ENCODE measurements at regions not wholly inside any gene's neighbourhood (a gene's known extent, or its start where the extent isn't known, plus 50 kb on each side); places are given as distances from the start of the nearest gene placed in this dataset.
A peak's percentile ranks its signal among the peaks of the same experiment; 100 is the strongest.
"Not testable (repeated sequence)": the region's sequence is repeated elsewhere in the genome, so short reads cannot be mapped to it uniquely, and the experiment has no call there.

GRCh38 chr5:105207066-105207465, 1644.5 kb upstream of the NUDT12 start:
- no peak for TF ChIP-seq JUND (IDR thresholded peaks at IDR 0.05; ENCODE audit: low read depth)
- DNase-seq (ENCODE audit: low read depth in 1 of 2, low spot score in 1 of 2) = peak in 1 of 2 experiments; percentile 2
- in situ Hi-C loops (cut with HindIII; ENCODE audit: low pct_unique_long_range_greater_than_20kb, low sequenced_read_pairs) = no loop called here

GRCh38 chr5:105197531-105197930, 1634.9 kb upstream of the NUDT12 start:
- no peak for TF ChIP-seq JUND (IDR thresholded peaks at IDR 0.05; ENCODE audit: low read depth)
- DNase-seq (ENCODE audit: low read depth in 1 of 2, low spot score in 1 of 2) = no peak
- in situ Hi-C loops (cut with HindIII; ENCODE audit: low pct_unique_long_range_greater_than_20kb, low sequenced_read_pairs) = no loop called here

DNA sequence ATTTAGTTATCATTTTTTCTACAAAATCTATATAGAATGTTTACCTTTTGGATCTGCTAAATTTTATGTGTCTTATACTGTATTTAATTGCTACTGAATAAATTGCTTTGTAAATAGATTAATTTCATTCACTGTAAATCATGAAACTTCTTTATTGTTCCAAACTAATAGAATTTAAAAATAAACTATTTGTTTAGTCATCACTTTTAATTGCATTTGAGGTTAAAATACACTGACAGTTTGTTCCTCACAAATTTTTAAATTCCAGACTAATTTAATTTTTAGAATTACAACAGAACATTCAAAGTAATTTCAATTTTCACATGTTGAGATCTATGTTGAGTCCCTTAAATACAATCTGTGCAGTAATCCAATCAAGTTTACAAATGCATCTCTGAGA, 1633.2 kb upstream of the NUDT12 start:
- in situ Hi-C loops (cut with HindIII; ENCODE audit: low pct_unique_long_range_greater_than_20kb, low sequenced_read_pairs) = no loop called here
- TF ChIP-seq JUND (IDR thresholded peaks at IDR 0.05; ENCODE audit: low read depth) = no peak
- no peak for DNase-seq (ENCODE audit: low read depth in 1 of 2, low spot score in 1 of 2)

- in situ Hi-C loops (cut with HindIII; ENCODE audit: low pct_unique_long_range_greater_than_20kb, low sequenced_read_pairs) = no loop called here
- DNase-seq (ENCODE audit: low read depth in 1 of 2, low spot score in 1 of 2) = no peak
- TF ChIP-seq JUND (IDR thresholded peaks at IDR 0.05; ENCODE audit: low read depth) = no peak
These were observed 1610.3 kb upstream of the NUDT12 start for GRCh38 chr5:105172918-105173317.

DNA sequence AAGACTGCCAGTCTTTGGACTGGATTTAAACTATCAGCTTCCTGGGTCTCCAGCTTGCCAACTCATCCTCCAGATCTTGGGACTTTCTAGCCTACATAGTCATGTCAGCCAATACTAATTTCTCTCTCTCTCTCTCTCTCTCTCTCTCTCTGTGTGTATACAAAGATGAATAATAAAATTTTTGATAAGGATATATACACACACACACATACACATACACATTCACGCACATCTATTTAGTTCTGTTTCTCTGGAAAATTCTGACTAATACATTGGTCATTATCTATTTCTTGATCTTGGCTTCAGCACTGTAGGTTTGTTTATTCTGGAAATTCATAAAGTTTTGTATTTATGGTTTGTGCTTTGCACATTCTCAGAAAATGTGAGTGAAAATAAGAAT, 1606.2 kb upstream of the NUDT12 start:
- DNase-seq (ENCODE audit: low read depth in 1 of 2, low spot score in 1 of 2) = no peak
- in situ Hi-C loops (cut with HindIII; ENCODE audit: low pct_unique_long_range_greater_than_20kb, low sequenced_read_pairs) = no loop called here
- TF ChIP-seq JUND (IDR thresholded peaks at IDR 0.05; ENCODE audit: low read depth) = no peak

DNA sequence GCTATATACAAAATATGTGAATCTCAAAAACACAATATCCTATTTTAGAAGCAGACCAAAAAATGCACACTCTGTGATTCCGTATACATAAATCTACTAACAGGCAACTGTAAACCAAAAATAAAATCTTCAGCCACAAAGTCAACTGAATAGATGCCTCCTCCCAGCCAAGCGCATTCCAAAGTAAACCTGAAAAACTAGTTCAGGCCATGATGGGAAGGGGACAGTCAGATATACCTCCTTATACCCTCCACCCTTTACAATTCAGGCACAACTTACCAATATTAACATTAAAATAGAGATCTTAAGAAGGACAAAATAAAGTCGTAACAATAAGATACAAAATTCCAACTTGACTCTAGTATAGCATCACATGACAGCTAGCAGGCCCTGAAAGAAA, 1604.5 kb upstream of the NUDT12 start:
- no peak for TF ChIP-seq JUND (IDR thresholded peaks at IDR 0.05; ENCODE audit: low read depth)
- DNase-seq (ENCODE audit: low read depth in 1 of 2, low spot score in 1 of 2) = peak in 1 of 2 experiments; percentile 58
- in situ Hi-C loops (cut with HindIII; ENCODE audit: low pct_unique_long_range_greater_than_20kb, low sequenced_read_pairs) = no loop called here

- in situ Hi-C loops (cut with HindIII; ENCODE audit: low pct_unique_long_range_greater_than_20kb, low sequenced_read_pairs) = no loop called here
- TF ChIP-seq JUND (IDR thresholded peaks at IDR 0.05; ENCODE audit: low read depth) = no peak
- DNase-seq (ENCODE audit: low read depth in 1 of 2, low spot score in 1 of 2) = no peak
These were observed 1601.0 kb upstream of the NUDT12 start for GRCh38 chr5:105163547-105163946.

GRCh38 chr5:105162557-105162956, 1600.0 kb upstream of the NUDT12 start:
- in situ Hi-C loops (cut with HindIII; ENCODE audit: low pct_unique_long_range_greater_than_20kb, low sequenced_read_pairs) = not testable (repeated sequence)

DNA sequence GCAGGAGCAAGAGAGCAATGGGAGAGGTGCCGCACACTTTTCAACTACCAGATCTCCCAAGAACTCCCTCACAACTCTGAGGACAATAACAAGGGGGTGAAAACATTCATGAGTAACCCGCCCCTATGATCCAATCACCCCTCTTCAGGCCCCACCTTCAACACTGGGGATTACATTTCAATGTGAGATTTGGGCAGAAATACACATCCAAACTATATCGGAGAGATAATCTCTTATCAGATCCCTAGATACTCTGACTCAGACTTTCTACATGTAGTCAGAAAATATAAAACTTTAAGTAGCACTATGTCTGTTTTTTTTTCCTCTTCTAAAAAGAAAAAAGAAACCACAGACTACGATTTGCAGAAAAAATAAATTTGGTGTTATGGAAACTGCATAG, 1595.9 kb upstream of the NUDT12 start:
- TF ChIP-seq JUND (IDR thresholded peaks at IDR 0.05; ENCODE audit: low read depth) = no peak
- DNase-seq (ENCODE audit: low read depth in 1 of 2, low spot score in 1 of 2) = no peak
- in situ Hi-C loops (cut with HindIII; ENCODE audit: low pct_unique_long_range_greater_than_20kb, low sequenced_read_pairs) = no loop called here

More at GRCh38 chr5:105162557-105162956, 1600.0 kb upstream of the NUDT12 start:
- DNase-seq (ENCODE audit: low read depth in 1 of 2, low spot score in 1 of 2) = not testable (repeated sequence)

GRCh38 chr5:105150323-105150722, 1587.7 kb upstream of the NUDT12 start:
- no peak for DNase-seq (ENCODE audit: low read depth in 1 of 2, low spot score in 1 of 2)
- in situ Hi-C loops (cut with HindIII; ENCODE audit: low pct_unique_long_range_greater_than_20kb, low sequenced_read_pairs) = no loop called here
- TF ChIP-seq JUND (IDR thresholded peaks at IDR 0.05; ENCODE audit: low read depth) = no peak

DNA sequence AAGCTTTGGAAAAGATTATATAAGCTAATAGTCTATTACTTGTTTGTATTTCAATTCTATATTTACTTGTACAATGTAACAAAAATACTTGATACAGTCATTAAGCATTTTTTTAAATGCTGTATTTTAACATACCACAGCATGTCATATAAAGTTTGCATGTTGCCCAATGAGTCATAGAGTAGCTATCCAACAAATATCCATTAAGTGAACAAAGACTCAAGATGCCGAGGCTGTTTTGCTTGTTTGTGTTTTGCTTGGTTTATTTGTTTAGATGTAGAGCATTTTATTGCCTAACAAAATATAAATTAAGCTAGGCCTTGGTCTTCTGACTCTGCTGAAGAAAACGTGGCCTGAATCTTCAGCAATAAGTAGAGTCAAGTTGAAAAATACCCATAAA, 1584.3 kb upstream of the NUDT12 start:
- no peak for TF ChIP-seq JUND (IDR thresholded peaks at IDR 0.05; ENCODE audit: low read depth)
- in situ Hi-C loops (cut with HindIII; ENCODE audit: low pct_unique_long_range_greater_than_20kb, low sequenced_read_pairs) = no loop called here
- peak in 1 of 2 experiments; percentile 14 for DNase-seq (ENCODE audit: low read depth in 1 of 2, low spot score in 1 of 2)

- no peak for DNase-seq (ENCODE audit: low read depth in 1 of 2, low spot score in 1 of 2)
- TF ChIP-seq JUND (IDR thresholded peaks at IDR 0.05; ENCODE audit: low read depth) = no peak
- in situ Hi-C loops (cut with HindIII; ENCODE audit: low pct_unique_long_range_greater_than_20kb, low sequenced_read_pairs) = no loop called here
These were observed 1582.6 kb upstream of the NUDT12 start for GRCh38 chr5:105145152-105145551.

DNA sequence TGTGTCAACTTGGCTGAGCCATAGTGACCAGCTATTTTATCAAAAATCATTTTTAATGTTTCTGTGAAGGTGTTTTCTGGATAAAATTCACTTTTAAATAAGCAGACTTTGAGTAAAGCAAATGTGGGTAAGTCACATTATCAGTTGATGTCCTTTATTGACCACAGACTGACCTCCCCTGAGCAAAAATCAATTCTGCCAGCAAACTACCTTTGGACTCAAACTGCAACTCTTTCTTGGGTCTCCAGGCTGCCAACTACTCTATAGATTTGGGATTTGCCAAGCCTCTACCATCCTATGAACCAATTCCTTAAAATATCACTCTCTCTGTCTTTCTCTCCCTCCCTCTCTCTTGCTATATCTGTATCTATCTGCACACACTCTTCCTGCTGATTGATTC, 1571.7 kb upstream of the NUDT12 start:
- no peak for TF ChIP-seq JUND (IDR thresholded peaks at IDR 0.05; ENCODE audit: low read depth)
- DNase-seq (ENCODE audit: low read depth in 1 of 2, low spot score in 1 of 2) = no peak
- in situ Hi-C loops (cut with HindIII; ENCODE audit: low pct_unique_long_range_greater_than_20kb, low sequenced_read_pairs) = no loop called here

DNA sequence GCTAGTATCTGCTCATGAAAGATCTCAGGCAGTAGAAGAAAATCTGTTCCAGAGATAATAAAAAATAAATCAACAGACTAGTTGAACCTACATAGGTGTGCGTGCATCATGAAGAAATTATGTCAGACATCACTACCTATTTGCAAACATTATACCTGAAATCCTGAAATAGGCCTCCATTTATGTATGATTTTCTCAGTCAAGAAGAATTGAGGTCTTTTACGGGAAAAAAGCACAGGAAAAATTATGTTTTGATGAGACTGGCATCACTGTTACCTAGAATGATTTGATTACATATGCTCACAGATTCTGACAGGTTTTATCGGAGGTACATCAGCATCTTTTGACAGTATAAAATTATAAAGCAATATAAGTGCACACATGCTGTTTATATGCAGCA, 1570.5 kb upstream of the NUDT12 start:
- no peak for DNase-seq (ENCODE audit: low read depth in 1 of 2, low spot score in 1 of 2)
- in situ Hi-C loops (cut with HindIII; ENCODE audit: low pct_unique_long_range_greater_than_20kb, low sequenced_read_pairs) = no loop called here

More for the DNA sequence above, 1570.5 kb upstream of the NUDT12 start:
- no peak for TF ChIP-seq JUND (IDR thresholded peaks at IDR 0.05; ENCODE audit: low read depth)
